ENCODE measurements at regions not wholly inside any gene's neighbourhood (a gene's known extent, or its start where the extent isn't known, plus 50 kb on each side); places are given as distances from the start of the nearest gene placed in this dataset.

DNA sequence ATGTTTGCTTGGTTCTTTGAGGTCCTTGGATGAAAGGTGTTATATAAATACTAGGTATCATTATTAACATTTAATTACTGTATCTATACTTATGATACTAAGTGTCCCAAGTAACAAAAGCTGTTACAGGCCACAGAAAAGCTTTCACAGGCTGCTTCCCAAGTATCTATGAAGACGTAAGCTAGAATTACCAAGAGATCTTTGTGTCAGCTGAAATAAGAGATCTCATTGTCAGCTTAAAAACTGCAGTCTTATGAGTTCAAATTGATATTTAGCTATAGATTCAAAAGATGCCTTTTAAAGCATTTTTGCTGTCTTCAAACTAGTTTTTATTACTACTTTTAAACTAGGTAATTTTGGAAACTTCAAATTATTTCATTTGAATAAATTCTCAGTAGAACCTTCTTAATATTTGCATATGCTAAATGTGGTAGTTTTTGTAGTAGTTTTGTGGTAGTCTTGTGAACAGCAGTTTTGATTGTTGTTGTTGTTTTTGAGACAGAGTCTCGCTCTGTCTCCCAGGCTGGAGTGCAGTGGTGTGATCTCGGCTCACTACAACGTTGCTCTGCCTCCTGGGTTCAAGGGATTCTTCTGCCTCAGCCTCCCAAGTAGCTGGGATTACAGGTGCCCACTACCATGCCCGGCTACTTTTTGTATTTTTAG, 170.0 kb upstream of the RPL34 start:
- Mint-ChIP-seq H3K36me3 (ENCODE audit: unreplicated experiment) (no peaks in the 10 kb centered on the region), H3K4me1 (ENCODE audit: low read depth, unreplicated experiment) (peaks cover 2% of the 10 kb centered on the region), H3K4me3 (ENCODE audit: unreplicated experiment) (no peak overlapping the region), H3K27me3 (ENCODE audit: unreplicated experiment) (no peaks in the 10 kb centered on the region), H3K9me3 (ENCODE audit: unreplicated experiment) (no peaks in the 10 kb centered on the region), H3K27ac (ENCODE audit: unreplicated experiment) (no peak overlapping the region)
- no peak for TF ChIP-seq CTCF (IDR thresholded peaks at IDR 0.05; ENCODE audit: partially characterized antibody, unreplicated experiment)
- DNase-seq: no peak

GRCh38 chr4:108449129-108449528, 171.2 kb upstream of the RPL34 start:
- no peak for DNase-seq
- H3K27ac Mint-ChIP-seq (ENCODE audit: unreplicated experiment): no peak overlapping the region
- H3K4me1 Mint-ChIP-seq (ENCODE audit: low read depth, unreplicated experiment): peaks cover 2% of the 10 kb centered on the region
- H3K27me3 Mint-ChIP-seq (ENCODE audit: unreplicated experiment): no peaks in the 10 kb centered on the region
- no peak for TF ChIP-seq CTCF (IDR thresholded peaks at IDR 0.05; ENCODE audit: partially characterized antibody, unreplicated experiment)
- H3K9me3 Mint-ChIP-seq (ENCODE audit: unreplicated experiment): no peaks in the 10 kb centered on the region
- H3K4me3 Mint-ChIP-seq (ENCODE audit: unreplicated experiment): no peak overlapping the region
- no peaks in the 10 kb centered on the region for H3K36me3 Mint-ChIP-seq (ENCODE audit: unreplicated experiment)

DNA sequence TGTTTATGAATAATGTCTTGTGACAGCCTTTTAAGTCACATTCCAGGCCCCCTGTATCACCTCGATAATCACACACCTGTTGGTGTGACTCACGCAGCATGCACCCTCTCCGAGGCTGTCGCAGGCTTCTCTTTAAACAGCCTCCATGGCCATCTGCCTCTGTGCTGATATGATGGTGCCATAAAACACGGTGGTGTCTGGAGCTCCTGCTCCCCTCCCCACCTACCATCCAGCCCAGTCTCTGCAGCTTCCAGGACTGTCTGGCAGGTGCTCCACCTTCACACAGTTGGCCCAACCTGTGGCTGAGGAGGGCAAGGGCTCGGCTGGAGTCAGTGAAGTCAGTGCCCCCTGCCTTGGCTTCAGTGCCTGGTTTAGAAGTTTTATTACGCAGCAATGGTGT, 173.8 kb upstream of the RPL34 start:
- Mint-ChIP-seq H3K36me3 (ENCODE audit: unreplicated experiment) (no peaks in the 10 kb centered on the region), H3K9me3 (ENCODE audit: unreplicated experiment) (no peaks in the 10 kb centered on the region), H3K27ac (ENCODE audit: unreplicated experiment) (no peak overlapping the region), H3K27me3 (ENCODE audit: unreplicated experiment) (no peaks in the 10 kb centered on the region), H3K4me3 (ENCODE audit: unreplicated experiment) (no peak overlapping the region), H3K4me1 (ENCODE audit: low read depth, unreplicated experiment) (peaks cover 2% of the 10 kb centered on the region)
- DNase-seq: no peak
- TF ChIP-seq CTCF (IDR thresholded peaks at IDR 0.05; ENCODE audit: partially characterized antibody, unreplicated experiment): no peak

DNA sequence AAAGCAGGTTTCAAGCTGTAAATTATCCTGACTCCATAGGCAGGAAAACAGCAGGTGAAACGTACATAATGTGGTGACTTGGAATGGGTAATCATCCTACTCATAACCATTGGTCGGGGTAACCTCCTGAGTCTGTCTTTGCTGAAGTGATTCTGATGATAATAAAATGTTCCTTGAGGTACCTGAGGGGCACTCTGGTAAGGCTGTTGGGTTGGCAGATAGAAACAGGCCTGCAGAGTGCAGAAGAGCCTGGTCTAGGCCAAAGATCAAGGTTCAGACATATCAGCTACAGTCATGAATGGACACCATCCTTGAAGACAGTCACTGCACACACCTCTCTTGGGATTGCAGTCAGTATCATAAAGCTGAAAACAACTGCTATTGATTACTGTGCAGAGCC, 174.7 kb upstream of the RPL34 start:
- peaks cover 2% of the 10 kb centered on the region for H3K4me1 Mint-ChIP-seq (ENCODE audit: low read depth, unreplicated experiment)
- no peak for TF ChIP-seq CTCF (IDR thresholded peaks at IDR 0.05; ENCODE audit: partially characterized antibody, unreplicated experiment)

DNA sequence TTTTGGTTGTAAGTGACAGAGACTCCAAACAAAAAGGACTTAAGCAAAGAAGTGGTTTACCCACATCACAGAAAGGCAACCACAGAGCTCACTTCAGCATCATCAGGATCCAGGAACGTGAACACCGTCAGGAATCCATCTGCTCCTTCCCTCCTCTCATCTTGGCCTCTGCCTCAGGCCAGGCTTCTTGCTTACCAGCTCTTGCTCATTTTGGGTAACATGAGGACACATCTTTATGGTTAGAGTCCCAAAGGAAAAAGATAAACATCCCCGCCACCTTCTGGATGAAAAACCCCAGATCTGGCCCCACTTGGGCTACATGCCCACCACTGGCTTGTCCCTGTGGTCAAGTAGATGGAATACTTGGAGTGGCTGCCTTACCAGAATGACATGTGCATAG, 176.8 kb upstream of the RPL34 start:
- H3K27me3 Mint-ChIP-seq (ENCODE audit: unreplicated experiment): no peaks in the 10 kb centered on the region
- no peak for DNase-seq
- TF ChIP-seq CTCF (IDR thresholded peaks at IDR 0.05; ENCODE audit: partially characterized antibody, unreplicated experiment): no peak
- H3K9me3 Mint-ChIP-seq (ENCODE audit: unreplicated experiment): peaks cover 2% of the 10 kb centered on the region
- H3K4me3 Mint-ChIP-seq (ENCODE audit: unreplicated experiment): no peak overlapping the region
- peaks cover 2% of the 10 kb centered on the region for H3K4me1 Mint-ChIP-seq (ENCODE audit: low read depth, unreplicated experiment)
- H3K36me3 Mint-ChIP-seq (ENCODE audit: unreplicated experiment): peaks cover 6% of the 10 kb centered on the region
- no peak overlapping the region for H3K27ac Mint-ChIP-seq (ENCODE audit: unreplicated experiment)

More for the DNA sequence above, 174.7 kb upstream of the RPL34 start:
- Mint-ChIP-seq H3K27me3 (ENCODE audit: unreplicated experiment) (no peaks in the 10 kb centered on the region), H3K9me3 (ENCODE audit: unreplicated experiment) (no peaks in the 10 kb centered on the region), H3K36me3 (ENCODE audit: unreplicated experiment) (no peaks in the 10 kb centered on the region), H3K27ac (ENCODE audit: unreplicated experiment) (no peak overlapping the region), H3K4me3 (ENCODE audit: unreplicated experiment) (no peak overlapping the region)
- no peak for DNase-seq
